Liver (tissue), 3 donors: ENCODE measurements at regions not wholly inside any gene's neighbourhood (a gene's known extent, or its start where the extent isn't known, plus 50 kb on each side); places are given as distances from the start of the nearest gene placed in this dataset.

Source experiments
- CTCF ChIP-seq: fragments of 150-350 bp; IDR thresholded peaks from 2 replicates; pipeline ENCODE4 v1.5.1; 2017; ENCODE audit warnings: improper control_type of control experiment, low read depth, low read length; ENCODE audit not compliant: missing input control
- HNF4A ChIP-seq, 2 donors: conservative IDR thresholded peaks; 2 replicates each; pipeline ENCODE4 v1.6.1; 2016; ENCODE audit warnings: antibody characterized with exemption in 2 of 2, mild to moderate bottlenecking in 2 of 2
- MAX ChIP-seq: IDR thresholded peaks from 2 replicates; pipeline ENCODE4 v1.6.1; 2016; ENCODE audit warnings: antibody characterized with exemption
- REST ChIP-seq: IDR thresholded peaks from 2 replicates; pipeline ENCODE4 v1.6.1; 2016; ENCODE audit warnings: antibody characterized with exemption, mild to moderate bottlenecking
- RXRA ChIP-seq, 2 donors: IDR thresholded peaks; 2 replicates each; pipeline ENCODE4 v1.6.1; 2017 to 2018; ENCODE audit warnings: antibody characterized with exemption in 2 of 2, mild to moderate bottlenecking in 1 of 2
- SP1 ChIP-seq: IDR thresholded peaks from 2 replicates; pipeline ENCODE4 v1.6.1; 2018; ENCODE audit warnings: antibody characterized with exemption, mild to moderate bottlenecking
- donor health status: healthy.
- donor health status: healthy.

- TF ChIP-seq CTCF (no peak), SP1 (no peak), RXRA (IDR thresholded peaks at IDR 0.05) (no peak), MAX (no peak), HNF4A (conservative IDR thresholded peaks at IDR 0.05) (no peak), REST (no peak)
These were observed 98.9 kb upstream of the PLEKHG7 start for GRCh38 chr12:92603741-92604432.
